Fibroblast of gingiva (primary cell): ENCODE measurements at regions not wholly inside any gene's neighbourhood (a gene's known extent, or its start where the extent isn't known, plus 50 kb on each side); places are given as distances from the start of the nearest gene placed in this dataset.
A peak's percentile ranks its signal among the peaks of the same experiment; 100 is the strongest.

Experiments
- DNase-seq: peaks from one replicate; pipeline ENCODE4 v3.0.0-alpha.2; 2011; ENCODE audit warnings: low read depth

GRCh38 chr3:64353226-64353625 lies 128.0 kb upstream of the PRICKLE2 start:
- DNase-seq, result peak; percentile 26

GRCh38 chr3:64352639-64352992 lies 127.3 kb upstream of the PRICKLE2 start:
- DNase-seq, result no peak

GRCh38 chr3:64351713-64352638 lies 126.7 kb upstream of the PRICKLE2 start:
- no peak for DNase-seq

- DNase-seq, result no peak
Measured at GRCh38 chr3:64349551-64349950, 124.3 kb upstream of the PRICKLE2 start.

- peak; percentile 93 for DNase-seq
Measured at GRCh38 chr3:64345371-64345770, 120.1 kb upstream of the PRICKLE2 start.

GRCh38 chr3:64344721-64345207 lies 119.5 kb upstream of the PRICKLE2 start:
- peak; percentile 42 for DNase-seq

GRCh38 chr3:64343689-64344430 lies 118.6 kb upstream of the PRICKLE2 start:
- no peak for DNase-seq

GRCh38 chr3:64342940-64343688 lies 117.8 kb upstream of the PRICKLE2 start:
- DNase-seq, result peak; percentile 96

GRCh38 chr3:64341296-64341695 lies 116.0 kb upstream of the PRICKLE2 start:
- no peak for DNase-seq

- DNase-seq, result peak; percentile 78
Measured at GRCh38 chr3:64340641-64341101, 115.4 kb upstream of the PRICKLE2 start.

- DNase-seq, result no peak
Measured at GRCh38 chr3:64336488-64336887, 111.2 kb upstream of the PRICKLE2 start.

GRCh38 chr3:64332459-64333350 lies 107.4 kb upstream of the PRICKLE2 start:
- DNase-seq, result no peak

GRCh38 chr3:64331605-64332004 lies 106.3 kb upstream of the PRICKLE2 start:
- DNase-seq, result no peak

- no peak for DNase-seq
Measured at GRCh38 chr3:64329037-64329436, 103.8 kb upstream of the PRICKLE2 start.

GRCh38 chr3:64327100-64327804 lies 102.0 kb upstream of the PRICKLE2 start:
- DNase-seq, result peak; percentile 74

GRCh38 chr3:64321747-64322146 lies 96.5 kb upstream of the PRICKLE2 start:
- peak; percentile 66 for DNase-seq

- no peak for DNase-seq
Measured at GRCh38 chr3:64319391-64319790, 94.1 kb upstream of the PRICKLE2 start.

GRCh38 chr3:64318668-64319271 lies 93.5 kb upstream of the PRICKLE2 start:
- DNase-seq, result no peak

GRCh38 chr3:64318001-64318400 lies 92.7 kb upstream of the PRICKLE2 start:
- no peak for DNase-seq

- no peak for DNase-seq
Measured at GRCh38 chr3:64316971-64317370, 91.7 kb upstream of the PRICKLE2 start.
